Heart left ventricle (tissue), 13 donors: ENCODE measurements at regions not wholly inside any gene's neighbourhood (a gene's known extent, or its start where the extent isn't known, plus 50 kb on each side); places are given as distances from the start of the nearest gene placed in this dataset.

Experiments
- CTCF ChIP-seq, 12 donors: fragments of 200-600 bp; sonication (generic) in 4 of 12; IDR thresholded peaks; one replicate each; pipeline versions ENCODE4 v1.5.0 to v1.8.0; 2018 to 2022; ENCODE audit warnings: antibody characterized with exemption in 12 of 12, mild to moderate bottlenecking in 5 of 12
- POLR2A ChIP-seq, 2 donors: fragments of 450-650 bp; IDR thresholded peaks; one replicate each; pipeline ENCODE4 v1.6.1; 2017; ENCODE audit warnings: antibody characterized with exemption in 2 of 2, mild to moderate bottlenecking in 2 of 2, moderate library complexity in 2 of 2
- donor health status: ischemic (EF 13 %, LVEDD 7.1; RV severe dilation, severe dysfunction).
- donor health status: DM: no; HTN: yes; CAD: no.
- donor health status: DM: no; HTN: no; CAD: no.
- donor health status: ischemic (EF 25% LVEDD 6.9; RV normal size, moderate dysfunction).
- donor health status: ischemic (EF 25% LVEDD 5.7; RV mildly dilated, moderate dysfunction).
- donor health status: ischemic (EF 35%, LVEDD 5.7; RV mildly dilated, moderate dysfunction).
- donor health status: nonischemic (EF 11% LVEDD 7.7; RV severe dilation, severe dysfunction).
- donor health status: DM: yes; HTN: yes; CAD: no.
- donor health status: PGD.
- donor health status: ischemic (EF 29% LVEDD 5.4; RV normal size, mild dysfunction).
- donor health status: nonischemic (EF 23%, LVEDD 6.1; RV moderate dilation, normal function).

DNA sequence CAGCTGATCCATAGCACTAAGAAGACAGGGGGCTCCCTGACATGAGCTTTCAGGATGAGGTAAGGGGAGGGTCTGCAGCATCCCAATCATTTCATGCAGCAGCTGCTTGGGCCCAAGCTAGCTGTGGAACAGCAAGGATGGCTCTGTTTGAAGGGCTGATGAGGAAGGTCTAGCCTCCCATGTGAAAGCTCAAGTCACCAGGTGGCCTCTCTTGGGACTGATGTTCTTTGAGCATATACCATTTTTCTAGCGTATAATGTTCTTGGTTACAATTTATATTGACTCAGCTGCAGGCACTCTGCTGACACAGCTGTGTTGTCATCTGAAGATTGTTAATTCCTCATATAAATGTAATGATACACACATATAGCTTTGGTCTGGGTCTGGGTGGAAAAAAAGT, 87.0 kb downstream of the CD200R1L start:
- TF ChIP-seq CTCF (IDR thresholded peaks at IDR 0.05): no peak
- no peak for TF ChIP-seq POLR2A (IDR thresholded peaks at IDR 0.05)
